HG02642 (cell line): ENCODE measurements at regions not wholly inside any gene's neighbourhood (a gene's known extent, or its start where the extent isn't known, plus 50 kb on each side); places are given as distances from the start of the nearest gene placed in this dataset.
"Not testable (repeated sequence)": the region's sequence is repeated elsewhere in the genome, so short reads cannot be mapped to it uniquely, and the experiment has no call there.

Experiments
- ATAC-seq: cut with Tn5 transposase; IDR thresholded peaks from one replicate; pipeline ENCODE4 v1.9.1; 2021; ENCODE audit warnings: mild to moderate bottlenecking; ENCODE audit not compliant: unreplicated experiment, poor library complexity

GRCh38 chr13:106081221-106081620, 454.2 kb downstream of the EFNB2 start:
- ATAC-seq: not testable (repeated sequence)

GRCh38 chr13:106078191-106078590, 457.3 kb downstream of the EFNB2 start:
- ATAC-seq: no peak

- no peak for ATAC-seq
These were observed 458.4 kb downstream of the EFNB2 start for GRCh38 chr13:106077017-106077416.

- no peak for ATAC-seq
These were observed 463.4 kb downstream of the EFNB2 start for GRCh38 chr13:106072014-106072413.

- no peak for ATAC-seq
These were observed 471.7 kb downstream of the EFNB2 start for GRCh38 chr13:106063591-106064313.

GRCh38 chr13:106061781-106062180, 473.7 kb downstream of the EFNB2 start:
- no peak for ATAC-seq

GRCh38 chr13:106056851-106057250, 478.6 kb downstream of the EFNB2 start:
- no peak for ATAC-seq

GRCh38 chr13:106052200-106052767, 483.2 kb downstream of the EFNB2 start:
- no peak for ATAC-seq

- ATAC-seq: no peak
These were observed 486.3 kb downstream of the EFNB2 start for GRCh38 chr13:106049171-106049570.

- ATAC-seq: no peak
These were observed 487.1 kb downstream of the EFNB2 start for GRCh38 chr13:106048386-106048785.

- no peak for ATAC-seq
These were observed 487.6 kb downstream of the EFNB2 start for GRCh38 chr13:106047859-106048258.

- no peak for ATAC-seq
These were observed 492.4 kb downstream of the EFNB2 start for GRCh38 chr13:106042996-106043581.

GRCh38 chr13:106041445-106041844, 494.0 kb downstream of the EFNB2 start:
- no peak for ATAC-seq

- ATAC-seq: no peak
These were observed 496.7 kb downstream of the EFNB2 start for GRCh38 chr13:106038752-106039151.

- ATAC-seq: no peak
These were observed 498.6 kb downstream of the EFNB2 start for GRCh38 chr13:106036870-106037269.

- no peak for ATAC-seq
These were observed 501.3 kb downstream of the EFNB2 start for GRCh38 chr13:106034201-106034600.

- no peak for ATAC-seq
These were observed 501.8 kb downstream of the EFNB2 start for GRCh38 chr13:106033659-106034058.

- ATAC-seq: no peak
These were observed 503.0 kb downstream of the EFNB2 start for GRCh38 chr13:106032441-106032840.

- ATAC-seq: no peak
These were observed 505.7 kb downstream of the EFNB2 start for GRCh38 chr13:106029676-106030290.

- no peak for ATAC-seq
These were observed 506.6 kb downstream of the EFNB2 start for GRCh38 chr13:106028911-106029310.

- ATAC-seq: no peak
These were observed 523.9 kb downstream of the EFNB2 start for GRCh38 chr13:106011600-106011999.
